GM19351 (cell line): ENCODE measurements at regions not wholly inside any gene's neighbourhood (a gene's known extent, or its start where the extent isn't known, plus 50 kb on each side); places are given as distances from the start of the nearest gene placed in this dataset.

Experiments
- ATAC-seq: cut with Tn5 transposase; IDR thresholded peaks from one replicate; pipeline ENCODE4 v1.9.1; 2021; ENCODE audit warnings: mild to moderate bottlenecking, moderate library complexity; ENCODE audit not compliant: unreplicated experiment

DNA sequence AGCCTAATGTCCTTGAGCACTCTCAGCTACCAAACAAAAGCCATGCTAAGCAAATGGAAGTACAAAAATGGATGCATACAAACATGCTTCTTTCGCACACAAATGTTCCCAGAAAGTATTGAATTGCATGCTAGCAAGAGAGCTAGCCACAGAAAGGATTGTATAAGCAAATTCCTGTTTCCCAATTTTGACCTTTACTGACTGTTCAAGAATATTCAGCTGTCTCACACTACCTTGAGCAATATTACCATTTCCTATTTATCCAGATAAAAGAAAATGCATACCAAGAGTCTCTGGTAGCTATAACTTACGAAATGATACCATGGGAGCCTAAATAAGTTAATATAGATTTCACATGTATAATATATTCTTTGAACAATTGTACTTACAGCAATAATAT is 264.6 kb downstream of the TMEM167A start:
- ATAC-seq, result no peak

DNA sequence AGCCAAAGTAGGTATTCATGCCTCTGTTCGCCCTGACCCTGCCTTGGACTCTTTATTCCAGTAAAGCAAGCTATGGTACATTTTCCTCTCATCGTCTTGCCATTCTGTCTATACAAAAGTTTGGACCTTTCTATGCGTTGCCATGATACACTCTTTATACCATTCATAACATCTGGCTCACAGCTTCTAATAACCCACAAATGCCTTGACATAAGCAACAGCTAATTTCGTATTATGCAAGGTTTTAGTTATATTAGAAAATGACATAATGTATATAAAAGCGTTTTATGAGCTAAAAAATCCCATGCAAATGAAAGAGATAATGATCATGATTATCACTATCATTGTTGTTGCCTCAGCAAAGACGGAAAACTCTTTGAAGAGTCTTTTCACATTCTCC is 265.7 kb downstream of the TMEM167A start:
- ATAC-seq, result no peak

GRCh38 chr5:82809420-82810143 is 267.6 kb downstream of the TMEM167A start:
- ATAC-seq, result no peak

- no peak for ATAC-seq
Observed at GRCh38 chr5:82808960-82809359, 268.2 kb downstream of the TMEM167A start.

DNA sequence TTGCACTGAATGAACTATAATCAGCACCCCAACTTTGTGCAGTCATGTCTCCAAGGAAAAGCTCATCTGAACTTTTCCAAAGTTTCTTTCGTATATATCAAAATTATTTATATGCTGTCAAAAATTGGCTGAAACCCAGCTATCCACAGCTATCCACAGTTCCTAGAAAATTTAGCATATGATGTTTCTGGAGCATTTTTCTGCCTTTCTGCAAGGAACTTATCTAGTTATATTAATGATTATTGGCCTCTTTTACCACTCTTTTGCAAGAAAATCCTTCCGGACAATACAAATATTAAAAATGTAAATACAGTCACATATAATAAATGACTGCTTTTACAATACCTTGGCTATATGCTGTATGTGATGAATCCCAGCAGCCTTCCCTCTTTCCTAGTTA is 270.2 kb downstream of the TMEM167A start:
- ATAC-seq, result no peak

- ATAC-seq, result no peak
Observed at GRCh38 chr5:82806513-82806912, 270.7 kb downstream of the TMEM167A start.

- ATAC-seq, result no peak
Observed at GRCh38 chr5:82804155-82804690, 273.0 kb downstream of the TMEM167A start.

- peak; percentile 39 for ATAC-seq
Observed at GRCh38 chr5:82802954-82803353, 274.2 kb downstream of the TMEM167A start.

- ATAC-seq, result no peak
Observed at GRCh38 chr5:82800826-82801225, 276.4 kb downstream of the TMEM167A start.

- peak; percentile 60 for ATAC-seq
Observed at GRCh38 chr5:82799361-82800077, 277.7 kb downstream of the TMEM167A start.

DNA sequence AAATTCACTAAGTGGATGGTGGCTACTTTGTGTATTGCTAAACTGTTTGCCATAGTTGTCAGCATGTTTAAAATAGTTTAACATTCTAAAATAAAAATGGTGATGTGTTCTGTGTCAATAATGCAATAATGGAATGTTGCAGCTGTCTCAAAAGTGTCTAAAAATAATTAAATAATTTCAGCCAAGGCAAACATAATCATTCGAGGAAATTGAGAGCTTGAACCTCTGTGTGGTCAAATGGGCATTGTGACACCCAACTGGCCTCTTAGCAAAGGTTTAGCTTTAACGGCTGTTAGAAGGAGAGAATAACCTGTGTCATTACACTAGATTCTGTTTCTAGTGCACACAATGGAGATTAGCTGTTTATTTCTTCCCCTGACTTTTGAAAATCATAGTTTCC is 278.5 kb downstream of the TMEM167A start:
- no peak for ATAC-seq

DNA sequence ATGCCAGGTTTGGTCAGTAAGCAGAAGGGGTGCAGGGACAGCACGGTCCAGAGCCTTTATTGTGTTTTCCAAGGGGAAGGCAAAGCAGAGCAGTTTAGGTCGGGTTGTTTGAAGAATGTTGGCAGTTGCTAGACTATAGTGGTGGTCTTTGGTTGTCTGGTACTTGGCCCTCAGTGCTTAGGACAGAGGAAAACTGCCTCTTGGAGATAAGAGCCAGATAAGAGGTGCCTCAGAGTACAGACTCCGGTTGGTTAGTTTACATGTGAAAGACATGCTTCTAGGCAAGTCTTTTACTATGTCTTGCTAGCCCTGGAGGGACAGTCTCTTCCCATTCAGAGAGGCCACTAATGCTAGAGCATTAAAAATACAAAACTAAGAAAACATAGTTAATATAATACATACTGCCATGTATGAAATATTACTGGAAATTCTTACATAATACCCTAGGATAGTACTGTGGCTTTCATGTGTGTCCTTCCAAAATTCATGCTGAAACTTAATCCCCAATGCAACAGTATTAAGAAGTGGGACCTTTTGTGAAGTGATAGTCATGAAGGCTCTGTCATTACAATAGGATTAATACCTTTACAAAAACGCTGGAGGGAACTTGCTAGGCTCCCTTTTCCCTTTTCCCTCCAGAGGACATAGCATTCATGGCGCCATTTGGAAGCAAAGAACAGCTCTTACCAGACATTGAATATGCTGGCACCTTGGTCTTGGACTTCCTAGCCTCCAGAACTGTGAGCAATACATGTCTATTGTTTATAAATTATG is 280.4 kb downstream of the TMEM167A start:
- no peak for ATAC-seq

- ATAC-seq, result no peak
Observed at GRCh38 chr5:82794876-82795275, 282.3 kb downstream of the TMEM167A start.

GRCh38 chr5:82793808-82794419 is 283.3 kb downstream of the TMEM167A start:
- no peak for ATAC-seq

DNA sequence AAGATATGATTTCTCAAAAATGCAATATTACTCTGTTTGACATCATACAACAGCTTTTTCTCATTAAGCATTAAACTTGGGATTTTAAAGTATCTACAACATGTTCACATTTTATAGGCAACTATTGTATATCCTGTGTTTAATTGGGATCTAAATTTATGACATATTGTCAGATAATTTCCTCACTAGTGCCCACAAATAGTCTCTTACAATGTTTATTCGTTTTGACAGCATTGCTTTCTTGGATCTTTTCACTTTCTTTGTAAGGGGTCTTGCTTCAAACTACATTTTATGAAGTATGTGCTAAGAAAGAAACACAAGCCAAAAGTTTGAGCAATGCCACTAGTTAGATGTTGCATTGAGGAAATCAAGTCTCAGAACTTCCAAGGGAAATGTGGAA is 285.1 kb downstream of the TMEM167A start:
- ATAC-seq, result no peak

GRCh38 chr5:82789095-82789494 is 288.1 kb downstream of the TMEM167A start:
- ATAC-seq, result no peak

GRCh38 chr5:82786748-82787147 is 290.4 kb downstream of the TMEM167A start:
- ATAC-seq, result no peak

DNA sequence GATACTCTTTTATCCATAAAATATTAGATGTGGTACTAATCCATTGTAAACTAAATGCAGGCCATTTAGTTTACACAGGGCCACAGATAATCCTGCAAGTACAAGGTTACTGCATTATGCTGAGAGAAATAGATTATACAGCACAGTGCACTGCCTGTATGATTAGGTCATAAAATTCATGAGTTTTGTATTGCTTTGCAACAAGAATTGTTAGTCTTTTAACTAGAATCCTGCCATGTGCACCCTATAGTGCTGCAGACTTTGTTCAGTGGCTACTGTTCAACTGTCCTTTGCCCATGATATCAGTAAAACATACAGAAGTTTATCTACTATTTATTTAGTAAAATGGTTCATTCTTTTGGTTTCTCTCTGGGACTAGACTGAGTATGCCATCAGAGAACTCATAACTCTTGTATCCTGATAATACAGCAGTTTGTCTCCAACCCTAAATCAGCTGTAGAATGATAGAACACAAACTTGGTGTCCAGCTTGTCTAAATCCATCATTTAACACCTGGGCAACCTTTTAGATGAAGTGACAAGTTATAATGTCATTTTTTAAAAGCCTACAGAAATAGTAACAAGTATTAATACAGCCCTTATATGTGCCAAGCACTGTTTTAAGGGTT is 291.2 kb downstream of the TMEM167A start:
- no peak for ATAC-seq

- no peak for ATAC-seq
Observed at GRCh38 chr5:82785456-82785855, 291.7 kb downstream of the TMEM167A start.

- no peak for ATAC-seq
Observed at GRCh38 chr5:82784521-82784920, 292.7 kb downstream of the TMEM167A start.

- no peak for ATAC-seq
Observed at GRCh38 chr5:82777106-82777505, 300.1 kb downstream of the TMEM167A start.
